GM12878 (cell line): ENCODE measurements at regions not wholly inside any gene's neighbourhood (a gene's known extent, or its start where the extent isn't known, plus 50 kb on each side); places are given as distances from the start of the nearest gene placed in this dataset.

ENCODE experiments used
- NFIC ChIP-seq: IDR thresholded peaks from 2 replicates; pipeline ENCODE4 v1.6.1; 2012; ENCODE audit warnings: low read depth, mild to moderate bottlenecking, inconsistent platforms, low read length, moderate library complexity
- ZNF384 ChIP-seq: IDR thresholded peaks from 2 replicates; pipeline ENCODE4 v1.6.1; 2012; ENCODE audit warnings: low read depth, mild to moderate bottlenecking, low read length, improper control_type of control experiment, borderline replicate concordance

GRCh38 chr20:24770628-24771541, 178.2 kb upstream of the CST7 start:
- no peak for TF ChIP-seq NFIC
- TF ChIP-seq ZNF384: no peak
